ENCODE measurements at regions not wholly inside any gene's neighbourhood (a gene's known extent, or its start where the extent isn't known, plus 50 kb on each side); places are given as distances from the start of the nearest gene placed in this dataset.

- TF ChIP-seq CTCF (IDR thresholded peaks at IDR 0.05; ENCODE audit: low read depth, low read length) (no peak), POLR2A (IDR thresholded peaks at IDR 0.05; ENCODE audit: extremely low read depth, insufficient read length) (no peak)
These were observed 146.2 kb upstream of the ZBTB20 start for GRCh38 chr3:115293321-115293720.
